ENCODE measurements at regions not wholly inside any gene's neighbourhood (a gene's known extent, or its start where the extent isn't known, plus 50 kb on each side); places are given as distances from the start of the nearest gene placed in this dataset.

- H3K4me3 ChIP-seq (ENCODE audit: low read length): no peak overlapping the region
- H3F3A ChIP-seq (ENCODE audit: insufficient read depth, low read length, poor library complexity, severe bottlenecking): no peaks in the 10 kb centered on the region
- H3K9me3 ChIP-seq (ENCODE audit: low read length): no peaks in the 10 kb centered on the region
- no peaks in the 10 kb centered on the region for H3K9me2 ChIP-seq (ENCODE audit: insufficient read depth, low read length)
- H3K36me3 ChIP-seq (ENCODE audit: insufficient read depth, low read length): no peaks in the 10 kb centered on the region
- no peaks in the 10 kb centered on the region for H4K20me1 ChIP-seq (ENCODE audit: insufficient read depth)
- no peak for TF ChIP-seq CTCF (IDR thresholded peaks at IDR 0.05; ENCODE audit: poor library complexity, severe bottlenecking)
- TF ChIP-seq EZH2 (IDR thresholded peaks at IDR 0.05; ENCODE audit: borderline replicate concordance, insufficient read depth, low read length, poor library complexity, severe bottlenecking): no peak
- TF ChIP-seq POLR2AphosphoS5 (IDR thresholded peaks at IDR 0.05): no peak
- no peak for TF ChIP-seq EP300 (conservative IDR thresholded peaks at IDR 0.05; ENCODE audit: poor library complexity, severe bottlenecking)
- TF ChIP-seq SMC3 (conservative IDR thresholded peaks at IDR 0.05; ENCODE audit: poor library complexity): no peak
- TF ChIP-seq TAF1 (IDR thresholded peaks at IDR 0.05; ENCODE audit: low read depth): no peak
- TF ChIP-seq MXI1 (conservative IDR thresholded peaks at IDR 0.05; ENCODE audit: poor library complexity, severe bottlenecking): no peak
- TF ChIP-seq REST (IDR thresholded peaks at IDR 0.05; ENCODE audit: borderline replicate concordance): no peak
- no peak for TF ChIP-seq RAD21 (conservative IDR thresholded peaks at IDR 0.05)
- no peak overlapping the region for H3K27ac ChIP-seq (ENCODE audit: low read length)
- no peak overlapping the region for H2AFZ ChIP-seq (ENCODE audit: low read depth, low read length)
- H3K79me2 ChIP-seq (replicated peaks; ENCODE audit: insufficient read depth, low read length): no peaks in the 10 kb centered on the region
- no peak overlapping the region for H3K9ac ChIP-seq (ENCODE audit: low read length)
- H3K27me3 ChIP-seq (ENCODE audit: insufficient read depth, low read depth, low read length): no peaks in the 10 kb centered on the region
- H3K4me2 ChIP-seq (ENCODE audit: low read length): no peak overlapping the region
Observed at GRCh38 chr5:162487528-162488525, 420.3 kb downstream of the GABRG2 start.

- no peak overlapping the region for H3K4me2 ChIP-seq (ENCODE audit: low read length)
- H3K9me2 ChIP-seq (ENCODE audit: insufficient read depth, low read length): no peaks in the 10 kb centered on the region
- H3K9me3 ChIP-seq (ENCODE audit: low read length): no peaks in the 10 kb centered on the region
- H2AFZ ChIP-seq (ENCODE audit: low read depth, low read length): no peak overlapping the region
- H4K20me1 ChIP-seq (ENCODE audit: insufficient read depth): no peaks in the 10 kb centered on the region
- no peak overlapping the region for H3K27ac ChIP-seq (ENCODE audit: low read length)
- no peak overlapping the region for H3K9ac ChIP-seq (ENCODE audit: low read length)
- H3F3A ChIP-seq (ENCODE audit: insufficient read depth, low read length, poor library complexity, severe bottlenecking): no peaks in the 10 kb centered on the region
- H3K27me3 ChIP-seq (ENCODE audit: insufficient read depth, low read depth, low read length): no peaks in the 10 kb centered on the region
- TF ChIP-seq POLR2AphosphoS5 (IDR thresholded peaks at IDR 0.05): no peak
- TF ChIP-seq EZH2 (IDR thresholded peaks at IDR 0.05; ENCODE audit: borderline replicate concordance, insufficient read depth, low read length, poor library complexity, severe bottlenecking): no peak
- no peak for TF ChIP-seq EP300 (conservative IDR thresholded peaks at IDR 0.05; ENCODE audit: poor library complexity, severe bottlenecking)
- TF ChIP-seq RAD21 (conservative IDR thresholded peaks at IDR 0.05): no peak
- H3K79me2 ChIP-seq (replicated peaks; ENCODE audit: insufficient read depth, low read length): no peaks in the 10 kb centered on the region
- no peaks in the 10 kb centered on the region for H3K36me3 ChIP-seq (ENCODE audit: insufficient read depth, low read length)
- H3K4me3 ChIP-seq (ENCODE audit: low read length): no peak overlapping the region
Observed at GRCh38 chr5:162496100-162496808, 428.7 kb downstream of the GABRG2 start.

All from neural cell (in vitro differentiated cells).